CD8-positive, alpha-beta memory T cell (primary cell): ENCODE measurements at regions not wholly inside any gene's neighbourhood (a gene's known extent, or its start where the extent isn't known, plus 50 kb on each side); places are given as distances from the start of the nearest gene placed in this dataset.

ENCODE experiments used
- CTCF ChIA-PET: fragments of 350-600 bp; sonication (Branson Sonifier 250); formaldehyde crosslinking; loops from one replicate; lab custom pipeline; 2021; ENCODE audit warnings: antibody characterized with exemption; lab: Charles Lee
- POLR2A ChIA-PET: fragments of 350-600 bp; sonication (Branson Sonifier 250); formaldehyde crosslinking; loops from one replicate; lab custom pipeline; 2021; ENCODE audit warnings: antibody characterized with exemption; lab: Charles Lee
- DNase-seq, 5 donors: peaks; one replicate each; pipeline versions ENCODE4 v3.0.0 to v3.0.0-alpha.2; 2020 to 2022; ENCODE audit warnings: mixed read lengths in 1 of 5
- H3K27ac ChIP-seq: one replicate; pipeline ENCODE4 v1.7.0; 2013; ENCODE audit warnings: low read depth, mild to moderate bottlenecking, low read length, moderate library complexity
- H3K27me3 ChIP-seq: 2 replicates; pipeline ENCODE4 v1.7.0; 2013; ENCODE audit warnings: low read length, mild to moderate bottlenecking; ENCODE audit not compliant: insufficient read depth, poor library complexity, severe bottlenecking
- H3K36me3 ChIP-seq: 2 replicates; pipeline ENCODE4 v1.7.0; 2013; ENCODE audit warnings: mild to moderate bottlenecking, low read length, moderate library complexity; ENCODE audit not compliant: insufficient read depth
- H3K4me1 ChIP-seq: 2 replicates; pipeline ENCODE4 v1.7.0; 2013; ENCODE audit warnings: mild to moderate bottlenecking, low read length, moderate library complexity; ENCODE audit not compliant: insufficient read depth
- H3K4me3 ChIP-seq: 2 replicates; pipeline ENCODE4 v1.7.0; 2013; ENCODE audit warnings: mild to moderate bottlenecking, low read length
- H3K9me3 ChIP-seq: 2 replicates; pipeline ENCODE4 v1.7.0; 2013; ENCODE audit warnings: mild to moderate bottlenecking, low read length
- H3K27ac Mint-ChIP-seq, 8 donors: one replicate each; pipeline ENCODE4 v1.8.0; 2020 to 2021; ENCODE audit warnings: mixed read lengths in 8 of 8, mild to moderate bottlenecking in 6 of 8, inconsistent platforms in 3 of 8, moderate library complexity in 3 of 8
- H3K27me3 Mint-ChIP-seq, 2 donors: one replicate each; pipeline ENCODE4 v1.8.0; 2020 to 2021; ENCODE audit warnings: mixed read lengths in 2 of 2, mild to moderate bottlenecking in 1 of 2, moderate library complexity in 1 of 2
- H3K36me3 Mint-ChIP-seq, 3 donors: one replicate each; pipeline ENCODE4 v1.8.0; 2020 to 2021; ENCODE audit warnings: mixed read lengths in 3 of 3, inconsistent platforms in 1 of 3, mild to moderate bottlenecking in 1 of 3
- H3K4me1 Mint-ChIP-seq, 3 donors: one replicate each; pipeline ENCODE4 v1.8.0; 2020 to 2021; ENCODE audit warnings: mixed read lengths in 3 of 3, inconsistent platforms in 1 of 3, mild to moderate bottlenecking in 1 of 3
- H3K4me3 Mint-ChIP-seq, 7 donors: one replicate each; pipeline ENCODE4 v1.8.0; 2020 to 2021; ENCODE audit warnings: mixed read lengths in 7 of 7, mild to moderate bottlenecking in 6 of 7, moderate library complexity in 4 of 7, inconsistent platforms in 2 of 7
- H3K9me3 Mint-ChIP-seq, 5 donors: one replicate each; pipeline ENCODE4 v1.8.0; 2020 to 2022; ENCODE audit warnings: mixed read lengths in 5 of 5, mild to moderate bottlenecking in 3 of 5, moderate library complexity in 2 of 5, inconsistent platforms in 1 of 5

- Mint-ChIP-seq H3K27ac (peak overlapping the region in 1 of 8 donors; percentile 10), H3K4me3 (no peak overlapping the region), H3K36me3 (no peaks in the 10 kb centered on the region), H3K27me3 (peaks cover 8 to 13% of the 10 kb centered on the region in 2 donors), H3K4me1 (no peaks in the 10 kb centered on the region), H3K9me3 (peaks cover 3 to 7% (median 4%) of the 10 kb centered on the region in 5 donors)
- no peak overlapping the region for H3K27ac ChIP-seq
- POLR2A ChIA-PET, result no interaction called here
- H3K27me3 ChIP-seq, result no peaks in the 10 kb centered on the region
- no peak for DNase-seq
- no peak overlapping the region for H3K4me3 ChIP-seq
- no peaks in the 10 kb centered on the region for H3K4me1 ChIP-seq
- CTCF ChIA-PET, result no interaction called here
- H3K9me3 ChIP-seq, result no peaks in the 10 kb centered on the region
- H3K36me3 ChIP-seq, result no peaks in the 10 kb centered on the region
These were observed 88.2 kb upstream of the MVB12B start for GRCh38 chr9:126238415-126238814.

- POLR2A ChIA-PET, result no interaction called here
- H3K9me3 ChIP-seq, result no peaks in the 10 kb centered on the region
- H3K36me3 ChIP-seq, result no peaks in the 10 kb centered on the region
- H3K9me3 Mint-ChIP-seq, result peaks cover 8 to 14% (median 13%) of the 10 kb centered on the region in 5 donors
- H3K4me3 ChIP-seq, result no peak overlapping the region
- no peaks in the 10 kb centered on the region for H3K4me1 ChIP-seq
- CTCF ChIA-PET, result no interaction called here
- DNase-seq, result no peak
- no peaks in the 10 kb centered on the region for H3K4me1 Mint-ChIP-seq
- H3K36me3 Mint-ChIP-seq, result peaks cover 0 to 2% (median 0%) of the 10 kb centered on the region in 3 donors
- no peaks in the 10 kb centered on the region for H3K27me3 ChIP-seq
- no peak overlapping the region for H3K27ac Mint-ChIP-seq
- peak overlapping the region in 1 of 7 donors; percentile 84 for H3K4me3 Mint-ChIP-seq
- peaks cover 8 to 12% of the 10 kb centered on the region in 2 donors for H3K27me3 Mint-ChIP-seq
- no peak overlapping the region for H3K27ac ChIP-seq
These were observed 87.1 kb upstream of the MVB12B start for GRCh38 chr9:126239515-126239914.

GRCh38 chr9:126240835-126241234 lies 85.8 kb upstream of the MVB12B start:
- Mint-ChIP-seq H3K36me3 (peaks cover 0 to 6% (median 5%) of the 10 kb centered on the region in 3 donors), H3K27ac (no peak overlapping the region), H3K4me3 (no peak overlapping the region), H3K4me1 (no peaks in the 10 kb centered on the region), H3K9me3 (peaks cover 12 to 22% (median 18%) of the 10 kb centered on the region in 5 donors), H3K27me3 (peaks cover 17 to 20% of the 10 kb centered on the region in 2 donors)
- peaks cover 3% of the 10 kb centered on the region for H3K9me3 ChIP-seq
- no peak for DNase-seq
- ChIA-PET CTCF (no interaction called here), POLR2A (no interaction called here)
- H3K4me1 ChIP-seq, result no peaks in the 10 kb centered on the region
- no peaks in the 10 kb centered on the region for H3K36me3 ChIP-seq
- no peaks in the 10 kb centered on the region for H3K27me3 ChIP-seq
- H3K4me3 ChIP-seq, result no peak overlapping the region
- no peak overlapping the region for H3K27ac ChIP-seq

GRCh38 chr9:126248680-126249079 lies 77.9 kb upstream of the MVB12B start:
- H3K9me3 ChIP-seq, result peaks cover 3% of the 10 kb centered on the region
- no peak for DNase-seq
- Mint-ChIP-seq H3K9me3 (peaks cover 7 to 16% (median 12%) of the 10 kb centered on the region in 5 donors), H3K36me3 (peaks cover 0 to 6% (median 5%) of the 10 kb centered on the region in 3 donors), H3K4me1 (no peaks in the 10 kb centered on the region), H3K27me3 (peaks cover 21 to 35% of the 10 kb centered on the region in 2 donors), H3K27ac (no peak overlapping the region), H3K4me3 (no peak overlapping the region)
- H3K4me1 ChIP-seq, result no peaks in the 10 kb centered on the region
- H3K27ac ChIP-seq, result no peak overlapping the region
- H3K36me3 ChIP-seq, result no peaks in the 10 kb centered on the region
- no peak overlapping the region for H3K4me3 ChIP-seq
- CTCF ChIA-PET, result no interaction called here
- no peaks in the 10 kb centered on the region for H3K27me3 ChIP-seq
- POLR2A ChIA-PET, result no interaction called here

GRCh38 chr9:126261584-126262356 lies 64.9 kb upstream of the MVB12B start:
- Mint-ChIP-seq H3K36me3 (peaks cover 0 to 2% (median 0%) of the 10 kb centered on the region in 3 donors), H3K27me3 (peaks cover 21 to 66% of the 10 kb centered on the region in 2 donors), H3K4me1 (peaks cover 3 to 7% (median 6%) of the 10 kb centered on the region in 3 donors), H3K9me3 (peaks cover 0 to 6% (median 0%) of the 10 kb centered on the region in 5 donors), H3K4me3 (no peak overlapping the region), H3K27ac (no peak overlapping the region)
- DNase-seq, result no peak
- ChIA-PET POLR2A (no interaction called here), CTCF (no interaction called here)
- Histone ChIP-seq H3K27me3 (peaks cover 8% of the 10 kb centered on the region), H3K9me3 (no peaks in the 10 kb centered on the region), H3K4me3 (no peak overlapping the region), H3K4me1 (no peaks in the 10 kb centered on the region), H3K27ac (no peak overlapping the region), H3K36me3 (no peaks in the 10 kb centered on the region)

GRCh38 chr9:126262738-126263137 lies 63.9 kb upstream of the MVB12B start:
- no peaks in the 10 kb centered on the region for H3K36me3 ChIP-seq
- peaks cover 8% of the 10 kb centered on the region for H3K27me3 ChIP-seq
- no peak overlapping the region for H3K27ac Mint-ChIP-seq
- ChIA-PET CTCF (no interaction called here), POLR2A (no interaction called here)
- H3K4me3 Mint-ChIP-seq, result no peak overlapping the region
- H3K27ac ChIP-seq, result no peak overlapping the region
- H3K4me1 Mint-ChIP-seq, result peaks cover 3 to 7% (median 6%) of the 10 kb centered on the region in 3 donors
- H3K4me1 ChIP-seq, result no peaks in the 10 kb centered on the region
- H3K9me3 ChIP-seq, result no peaks in the 10 kb centered on the region
- no peak for DNase-seq
- H3K36me3 Mint-ChIP-seq, result peaks cover 0 to 2% (median 0%) of the 10 kb centered on the region in 3 donors
- H3K4me3 ChIP-seq, result no peak overlapping the region
- H3K27me3 Mint-ChIP-seq, result peaks cover 21 to 65% of the 10 kb centered on the region in 2 donors
- H3K9me3 Mint-ChIP-seq, result peaks cover 0 to 6% (median 0%) of the 10 kb centered on the region in 5 donors

GRCh38 chr9:126270556-126270955 lies 56.1 kb upstream of the MVB12B start:
- DNase-seq, result no peak
- Mint-ChIP-seq H3K4me3 (no peak overlapping the region), H3K27ac (no peak overlapping the region), H3K27me3 (peaks cover 9 to 19% of the 10 kb centered on the region in 2 donors), H3K4me1 (no peaks in the 10 kb centered on the region), H3K36me3 (no peaks in the 10 kb centered on the region), H3K9me3 (peaks cover 0 to 5% (median 3%) of the 10 kb centered on the region in 5 donors)
- ChIA-PET CTCF (no interaction called here), POLR2A (no interaction called here)
- Histone ChIP-seq H3K27me3 (peaks cover 3% of the 10 kb centered on the region), H3K9me3 (no peaks in the 10 kb centered on the region), H3K27ac (no peak overlapping the region), H3K36me3 (no peaks in the 10 kb centered on the region), H3K4me3 (no peak overlapping the region), H3K4me1 (no peaks in the 10 kb centered on the region)

- no peak overlapping the region for H3K27ac ChIP-seq
- DNase-seq, result no peak
- no peaks in the 10 kb centered on the region for H3K27me3 ChIP-seq
- H3K27me3 Mint-ChIP-seq, result peaks cover 12 to 43% of the 10 kb centered on the region in 2 donors
- peaks cover 0 to 16% (median 3%) of the 10 kb centered on the region in 5 donors for H3K9me3 Mint-ChIP-seq
- no peak overlapping the region for H3K4me3 Mint-ChIP-seq
- no peaks in the 10 kb centered on the region for H3K4me1 ChIP-seq
- H3K4me1 Mint-ChIP-seq, result no peaks in the 10 kb centered on the region
- H3K4me3 ChIP-seq, result no peak overlapping the region
- H3K9me3 ChIP-seq, result no peaks in the 10 kb centered on the region
- H3K27ac Mint-ChIP-seq, result peak overlapping the region in 1 of 8 donors; percentile 52
- H3K36me3 ChIP-seq, result no peaks in the 10 kb centered on the region
- peaks cover 0 to 4% (median 0%) of the 10 kb centered on the region in 3 donors for H3K36me3 Mint-ChIP-seq
- ChIA-PET POLR2A (no interaction called here), CTCF (no interaction called here)
These were observed 51.1 kb upstream of the MVB12B start for GRCh38 chr9:126275386-126276001.
